ENCODE measurements at regions not wholly inside any gene's neighbourhood (a gene's known extent, or its start where the extent isn't known, plus 50 kb on each side); places are given as distances from the start of the nearest gene placed in this dataset.

DNA sequence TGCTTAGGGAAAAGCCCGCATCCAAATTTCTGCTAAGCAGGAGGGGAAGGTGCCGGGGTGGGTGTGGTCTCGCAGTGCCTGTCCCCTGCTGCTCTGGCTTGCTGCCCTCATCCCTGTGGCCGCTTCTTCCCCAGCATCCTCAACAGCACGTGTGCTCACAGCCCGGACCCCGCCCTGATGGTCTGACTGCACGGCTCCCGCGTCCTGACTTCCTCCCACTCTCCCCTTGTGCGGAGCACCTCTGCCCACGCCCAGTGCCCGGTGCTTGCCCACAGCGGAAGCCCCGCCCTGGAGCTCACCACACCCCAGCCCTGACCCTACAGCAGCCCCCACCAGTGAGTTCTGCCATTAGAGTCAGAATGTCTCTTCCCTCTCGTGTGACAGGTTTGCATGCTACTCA, 277.9 kb downstream of the NDUFA10 start:
- no peak for DNase-seq (ENCODE audit: low read depth)
- TF ChIP-seq CTCF (IDR thresholded peaks at IDR 0.05; ENCODE audit: low read depth, low read length, missing control alignments): no peak
- in situ Hi-C loops (cut with HindIII; ENCODE audit: low sequenced_read_pairs): no loop called here
- H3K4me3 ChIP-seq (ENCODE audit: low read depth, low read length): no peak overlapping the region

GRCh38 chr2:239746559-239747246, 278.4 kb downstream of the NDUFA10 start:
- no peak overlapping the region for H3K4me3 ChIP-seq (ENCODE audit: low read depth, low read length)
- no peak for DNase-seq (ENCODE audit: low read depth)
- in situ Hi-C loops (cut with HindIII; ENCODE audit: low sequenced_read_pairs): no loop called here
- TF ChIP-seq CTCF (IDR thresholded peaks at IDR 0.05; ENCODE audit: low read depth, low read length, missing control alignments): no peak

- H3K4me3 ChIP-seq (ENCODE audit: low read depth, low read length): no peak overlapping the region
- no peak for DNase-seq (ENCODE audit: low read depth)
- TF ChIP-seq CTCF (IDR thresholded peaks at IDR 0.05; ENCODE audit: low read depth, low read length, missing control alignments): no peak
- in situ Hi-C loops (cut with HindIII; ENCODE audit: low sequenced_read_pairs): no loop called here
These were observed 279.5 kb downstream of the NDUFA10 start for GRCh38 chr2:239745386-239746227.

- DNase-seq (ENCODE audit: low read depth): no peak
- no peak for TF ChIP-seq CTCF (IDR thresholded peaks at IDR 0.05; ENCODE audit: low read depth, low read length, missing control alignments)
- in situ Hi-C loops (cut with HindIII; ENCODE audit: low sequenced_read_pairs): no loop called here
- no peak overlapping the region for H3K4me3 ChIP-seq (ENCODE audit: low read depth, low read length)
These were observed 280.3 kb downstream of the NDUFA10 start for GRCh38 chr2:239744706-239745340.

DNA sequence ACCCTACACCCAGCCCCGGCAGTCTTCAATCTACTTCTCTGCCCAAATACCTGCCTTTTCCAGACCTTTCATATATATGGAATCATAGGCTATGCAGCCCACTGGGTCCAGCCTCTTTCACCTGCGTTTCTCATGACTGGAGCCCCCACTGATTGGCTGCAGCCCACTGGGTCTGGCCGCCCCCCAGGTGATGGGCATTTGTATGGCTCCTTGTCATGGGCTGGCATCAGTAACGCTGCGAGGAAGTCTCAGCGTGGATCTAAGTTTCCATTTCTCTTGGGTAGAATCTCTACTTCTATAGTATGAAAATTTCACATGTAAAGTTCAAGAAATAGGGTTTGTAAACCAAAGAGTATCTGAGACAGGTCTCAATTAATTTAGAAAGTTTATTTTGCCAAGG, 281.9 kb downstream of the NDUFA10 start:
- no peak for TF ChIP-seq CTCF (IDR thresholded peaks at IDR 0.05; ENCODE audit: low read depth, low read length, missing control alignments)
- in situ Hi-C loops (cut with HindIII; ENCODE audit: low sequenced_read_pairs): no loop called here
- no peak overlapping the region for H3K4me3 ChIP-seq (ENCODE audit: low read depth, low read length)
- DNase-seq (ENCODE audit: low read depth): no peak

- TF ChIP-seq CTCF (IDR thresholded peaks at IDR 0.05; ENCODE audit: low read depth, low read length, missing control alignments): no peak
- in situ Hi-C loops (cut with HindIII; ENCODE audit: low sequenced_read_pairs): no loop called here
- H3K4me3 ChIP-seq (ENCODE audit: low read depth, low read length): no peak overlapping the region
- no peak for DNase-seq (ENCODE audit: low read depth)
These were observed 282.8 kb downstream of the NDUFA10 start for GRCh38 chr2:239742377-239742776.
